Fibroblast of mammary gland (primary cell): ENCODE measurements at regions not wholly inside any gene's neighbourhood (a gene's known extent, or its start where the extent isn't known, plus 50 kb on each side); places are given as distances from the start of the nearest gene placed in this dataset.

Experiments
- DNase-seq: peaks from one replicate; pipeline ENCODE4 v3.0.0-alpha.2; 2010; ENCODE audit warnings: low read depth
- H3K4me3 ChIP-seq: 2 replicates; pipeline ENCODE4 v1.5.1; 2011; ENCODE audit warnings: low read depth, mild to moderate bottlenecking, low read length, moderate library complexity; ENCODE audit not compliant: control insufficient read depth
- CTCF ChIP-seq: conservative IDR thresholded peaks from 2 replicates; pipeline ENCODE4 v1.5.1; 2011; ENCODE audit warnings: low read depth, low read length, inconsistent platforms; ENCODE audit not compliant: control insufficient read depth, insufficient read depth

DNA sequence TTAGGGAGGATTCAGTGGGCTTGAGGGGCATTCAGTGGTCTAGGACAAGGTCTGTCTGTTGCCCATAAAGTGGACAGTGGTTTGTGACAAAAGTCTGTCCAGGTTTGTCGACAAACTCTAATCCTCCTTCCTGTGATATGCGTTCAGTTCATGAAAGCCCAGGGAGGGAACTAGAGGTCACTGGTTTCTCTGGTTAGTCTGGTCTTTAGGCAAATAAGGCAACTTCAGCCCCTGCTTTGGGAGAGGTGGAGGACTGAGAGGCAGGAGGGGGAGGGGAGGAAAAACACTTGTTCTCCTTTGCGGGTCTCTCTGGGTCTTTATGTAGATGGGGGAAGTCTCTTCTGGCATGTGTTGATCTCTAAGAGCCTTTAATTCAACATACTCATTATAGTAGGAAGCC lies 235.1 kb upstream of the PWP1 start:
- TF ChIP-seq CTCF: no peak
- DNase-seq: no peak
- H3K4me3 ChIP-seq: no peak overlapping the region

DNA sequence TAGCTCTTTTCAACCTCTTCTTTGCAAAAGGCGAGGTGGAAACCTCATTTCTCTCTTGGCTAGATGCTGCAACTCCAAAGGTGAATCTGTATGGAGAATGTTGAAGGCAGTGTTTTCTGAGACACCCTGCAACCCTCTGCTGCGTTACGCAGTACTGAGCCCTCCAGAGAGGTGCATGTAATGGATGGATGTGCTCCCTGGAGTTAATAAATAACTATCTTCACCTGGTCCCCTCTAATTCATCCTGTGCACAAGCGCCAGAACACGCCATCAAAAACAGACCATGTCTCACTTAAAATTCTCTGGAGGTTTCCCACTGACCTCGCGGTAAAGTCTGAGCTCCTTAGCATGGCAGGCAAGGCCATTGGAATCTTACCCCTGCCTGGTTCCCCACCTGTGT lies 234.4 kb upstream of the PWP1 start:
- TF ChIP-seq CTCF: no peak
- no peak for DNase-seq

DNA sequence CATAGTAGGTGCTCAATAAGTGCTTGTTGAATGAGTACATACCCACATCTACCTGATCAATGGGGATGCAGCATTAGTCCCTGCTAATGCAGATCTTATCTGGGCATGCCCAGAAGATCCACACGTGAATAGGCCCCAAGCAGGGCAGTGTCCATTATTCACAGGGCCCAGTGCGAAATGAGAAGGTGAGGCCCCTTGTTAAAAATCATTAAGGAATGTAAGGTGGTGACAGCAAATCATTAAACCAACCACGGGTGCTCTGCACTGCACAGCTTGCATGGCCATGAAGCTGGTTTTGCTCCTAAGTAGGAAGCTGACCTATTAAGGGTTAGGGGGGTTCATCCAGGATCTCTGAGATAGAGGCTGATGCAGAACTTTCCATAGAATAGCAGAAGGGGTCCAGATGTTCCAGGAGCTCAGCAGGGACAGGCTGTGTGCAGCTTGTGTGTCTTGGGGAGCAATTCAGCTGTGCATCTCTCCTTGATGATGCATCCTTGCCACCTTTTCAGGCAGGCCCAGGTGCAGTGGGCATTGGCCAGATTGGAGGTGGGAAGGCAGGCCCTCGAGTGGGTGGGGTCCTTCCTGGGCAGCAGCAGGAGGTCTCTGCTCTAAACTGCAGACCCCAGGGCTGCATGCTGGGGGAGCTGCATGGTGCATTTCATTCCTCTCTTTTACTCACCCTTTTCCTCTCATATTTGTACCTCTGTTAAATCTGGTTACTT lies 231.3 kb upstream of the PWP1 start:
- DNase-seq: no peak
- H3K4me3 ChIP-seq: no peak overlapping the region
- no peak for TF ChIP-seq CTCF

More for the DNA sequence above, 234.4 kb upstream of the PWP1 start:
- H3K4me3 ChIP-seq: no peak overlapping the region

- TF ChIP-seq CTCF: no peak
- no peak overlapping the region for H3K4me3 ChIP-seq
- DNase-seq: no peak
These were observed 228.2 kb upstream of the PWP1 start for GRCh38 chr12:107457362-107457935.

GRCh38 chr12:107458163-107458562 lies 227.4 kb upstream of the PWP1 start:
- TF ChIP-seq CTCF: no peak
- no peak overlapping the region for H3K4me3 ChIP-seq
- peak; percentile 29 for DNase-seq

DNA sequence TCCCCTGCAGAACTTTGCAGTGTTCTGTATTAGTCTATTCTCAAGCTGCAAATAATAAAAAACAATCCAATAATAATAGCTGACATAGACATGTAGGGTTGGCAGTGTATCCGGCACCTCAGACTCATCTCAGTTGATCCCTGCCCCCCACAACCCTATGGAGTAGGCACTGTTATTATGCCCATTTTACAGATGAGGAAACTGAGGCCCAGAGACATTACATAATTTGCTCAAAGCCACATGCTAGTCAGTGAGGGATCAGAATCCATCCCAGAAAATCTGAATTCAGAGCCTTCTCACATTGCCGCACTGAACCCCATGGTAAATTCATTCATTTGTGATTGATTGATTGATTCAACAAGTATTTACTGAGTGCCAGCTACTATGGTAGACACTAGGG lies 226.6 kb upstream of the PWP1 start:
- no peak for DNase-seq
- no peak for TF ChIP-seq CTCF

DNA sequence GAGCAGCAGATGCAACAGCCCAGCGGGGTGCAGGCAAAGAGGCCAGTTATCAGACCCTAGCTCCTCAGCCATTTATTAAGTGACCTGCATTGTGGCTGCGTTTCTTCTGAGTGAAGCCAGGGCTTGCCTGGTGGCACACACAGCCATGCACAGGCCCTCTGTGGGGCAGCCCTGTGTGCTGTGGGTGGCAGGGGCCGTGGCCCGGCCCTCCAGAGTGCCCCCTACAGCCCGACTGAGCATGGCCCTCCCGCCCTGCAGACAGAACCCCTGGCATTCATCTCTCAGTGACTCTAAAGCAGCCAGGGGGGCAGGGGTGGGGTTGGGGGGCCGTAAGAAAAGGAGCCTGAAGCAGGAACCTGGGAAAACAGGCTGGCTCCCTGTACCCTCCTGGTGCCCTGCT lies 226.0 kb upstream of the PWP1 start:
- TF ChIP-seq CTCF: no peak
- DNase-seq: no peak
- no peak overlapping the region for H3K4me3 ChIP-seq

More for the DNA sequence above, 226.6 kb upstream of the PWP1 start:
- no peak overlapping the region for H3K4me3 ChIP-seq
